HL-60 (cell line): ENCODE measurements at regions not wholly inside any gene's neighbourhood (a gene's known extent, or its start where the extent isn't known, plus 50 kb on each side); places are given as distances from the start of the nearest gene placed in this dataset.

Experiments
- DNase-seq, 2 experiments: peaks; one replicate each; pipeline ENCODE4 v3.0.0-alpha.2; 2010 to 2020; ENCODE audit warnings: low read depth in 1 of 2, low spot score in 1 of 2
- H3K27ac ChIP-seq: fragments of 250-450 bp; sonication (Bioruptor Pico); replicated peaks from 2 replicates; pipeline ENCODE4 v1.5.1; 2020; ENCODE audit warnings: mild to moderate bottlenecking, moderate library complexity
- H3K27me3 ChIP-seq: fragments of 250-450 bp; sonication (Bioruptor Pico); 2 replicates; pipeline ENCODE4 v1.5.1; 2021; ENCODE audit warnings: mild to moderate bottlenecking, moderate library complexity; ENCODE audit not compliant: insufficient read depth, poor library complexity, severe bottlenecking
- H3K4me3 ChIP-seq: replicated peaks from 2 replicates; pipeline ENCODE4 v1.5.1; 2011; ENCODE audit warnings: mild to moderate bottlenecking, control low read depth, low read length; ENCODE audit not compliant: insufficient read depth
- GABPA ChIP-seq: IDR thresholded peaks from 2 replicates; pipeline ENCODE4 v1.6.1; 2012; ENCODE audit warnings: low read depth
- POLR2AphosphoS5 ChIP-seq: IDR thresholded peaks from 2 replicates; pipeline ENCODE4 v1.6.1; 2012; ENCODE audit warnings: low read depth
- SPI1 ChIP-seq: IDR thresholded peaks from 2 replicates; pipeline ENCODE4 v1.6.1; 2012; ENCODE audit warnings: low read depth, mild to moderate bottlenecking, borderline replicate concordance
- TF ChIP-seq, protein P1 (sequence below): IDR thresholded peaks from one replicate; pipeline ENCODE4 v1.5.1; 2011; ENCODE audit warnings: low read length, control low read depth, inconsistent platforms; ENCODE audit not compliant: insufficient read depth
- TF ChIP-seq, protein P2 (sequence below): IDR thresholded peaks from 2 replicates; pipeline ENCODE4 v1.6.1; 2012; ENCODE audit warnings: low read depth; ENCODE audit not compliant: insufficient replicate concordance

DNA sequence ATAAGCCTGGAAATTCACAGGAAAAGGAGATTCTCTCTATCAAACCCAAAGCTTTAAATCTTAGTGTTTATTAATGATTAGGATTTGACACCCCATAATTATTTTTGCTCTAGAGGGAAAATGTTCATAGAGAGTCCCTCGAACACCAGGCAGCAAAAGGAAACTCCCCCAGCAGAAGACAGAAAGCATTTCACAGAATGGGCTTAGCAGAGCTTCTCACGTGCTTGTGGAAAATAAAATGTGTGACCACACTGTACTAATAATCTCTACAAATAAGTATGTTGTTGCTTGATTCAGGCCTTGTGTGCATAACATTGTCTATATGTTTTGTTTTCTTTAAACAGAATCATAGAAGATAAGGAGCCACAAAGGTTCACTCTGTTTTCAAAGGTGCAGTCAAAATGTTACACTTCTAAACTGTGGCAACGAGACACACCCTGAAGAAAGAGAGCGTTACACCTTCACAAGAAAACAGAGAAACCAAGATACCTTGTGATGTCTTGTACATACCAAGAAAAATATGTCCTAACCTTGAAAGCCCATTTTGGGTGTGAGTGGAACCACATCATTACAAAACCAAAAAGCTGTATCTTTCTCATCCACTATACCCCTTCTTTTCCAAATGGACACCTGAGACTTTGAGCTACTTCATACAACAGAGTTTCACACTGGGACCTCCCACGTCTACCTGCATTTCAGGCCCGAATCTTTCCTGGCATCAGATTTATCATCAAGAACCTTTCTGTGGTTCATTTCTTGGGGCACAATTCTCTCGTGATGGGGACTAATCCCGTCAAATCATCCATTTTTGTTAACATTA lies 282.5 kb downstream of the ETS1 start:
- Histone ChIP-seq H3K27me3 (peaks cover 14% of the 10 kb centered on the region), H3K27ac (no peak overlapping the region), H3K4me3 (no peak overlapping the region)
- TF ChIP-seq, protein P1, sequence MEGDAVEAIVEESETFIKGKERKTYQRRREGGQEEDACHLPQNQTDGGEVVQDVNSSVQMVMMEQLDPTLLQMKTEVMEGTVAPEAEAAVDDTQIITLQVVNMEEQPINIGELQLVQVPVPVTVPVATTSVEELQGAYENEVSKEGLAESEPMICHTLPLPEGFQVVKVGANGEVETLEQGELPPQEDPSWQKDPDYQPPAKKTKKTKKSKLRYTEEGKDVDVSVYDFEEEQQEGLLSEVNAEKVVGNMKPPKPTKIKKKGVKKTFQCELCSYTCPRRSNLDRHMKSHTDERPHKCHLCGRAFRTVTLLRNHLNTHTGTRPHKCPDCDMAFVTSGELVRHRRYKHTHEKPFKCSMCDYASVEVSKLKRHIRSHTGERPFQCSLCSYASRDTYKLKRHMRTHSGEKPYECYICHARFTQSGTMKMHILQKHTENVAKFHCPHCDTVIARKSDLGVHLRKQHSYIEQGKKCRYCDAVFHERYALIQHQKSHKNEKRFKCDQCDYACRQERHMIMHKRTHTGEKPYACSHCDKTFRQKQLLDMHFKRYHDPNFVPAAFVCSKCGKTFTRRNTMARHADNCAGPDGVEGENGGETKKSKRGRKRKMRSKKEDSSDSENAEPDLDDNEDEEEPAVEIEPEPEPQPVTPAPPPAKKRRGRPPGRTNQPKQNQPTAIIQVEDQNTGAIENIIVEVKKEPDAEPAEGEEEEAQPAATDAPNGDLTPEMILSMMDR, result no peak
- TF ChIP-seq GABPA (no peak), SPI1 (no peak), POLR2AphosphoS5 (no peak)
- TF ChIP-seq, protein P2, sequence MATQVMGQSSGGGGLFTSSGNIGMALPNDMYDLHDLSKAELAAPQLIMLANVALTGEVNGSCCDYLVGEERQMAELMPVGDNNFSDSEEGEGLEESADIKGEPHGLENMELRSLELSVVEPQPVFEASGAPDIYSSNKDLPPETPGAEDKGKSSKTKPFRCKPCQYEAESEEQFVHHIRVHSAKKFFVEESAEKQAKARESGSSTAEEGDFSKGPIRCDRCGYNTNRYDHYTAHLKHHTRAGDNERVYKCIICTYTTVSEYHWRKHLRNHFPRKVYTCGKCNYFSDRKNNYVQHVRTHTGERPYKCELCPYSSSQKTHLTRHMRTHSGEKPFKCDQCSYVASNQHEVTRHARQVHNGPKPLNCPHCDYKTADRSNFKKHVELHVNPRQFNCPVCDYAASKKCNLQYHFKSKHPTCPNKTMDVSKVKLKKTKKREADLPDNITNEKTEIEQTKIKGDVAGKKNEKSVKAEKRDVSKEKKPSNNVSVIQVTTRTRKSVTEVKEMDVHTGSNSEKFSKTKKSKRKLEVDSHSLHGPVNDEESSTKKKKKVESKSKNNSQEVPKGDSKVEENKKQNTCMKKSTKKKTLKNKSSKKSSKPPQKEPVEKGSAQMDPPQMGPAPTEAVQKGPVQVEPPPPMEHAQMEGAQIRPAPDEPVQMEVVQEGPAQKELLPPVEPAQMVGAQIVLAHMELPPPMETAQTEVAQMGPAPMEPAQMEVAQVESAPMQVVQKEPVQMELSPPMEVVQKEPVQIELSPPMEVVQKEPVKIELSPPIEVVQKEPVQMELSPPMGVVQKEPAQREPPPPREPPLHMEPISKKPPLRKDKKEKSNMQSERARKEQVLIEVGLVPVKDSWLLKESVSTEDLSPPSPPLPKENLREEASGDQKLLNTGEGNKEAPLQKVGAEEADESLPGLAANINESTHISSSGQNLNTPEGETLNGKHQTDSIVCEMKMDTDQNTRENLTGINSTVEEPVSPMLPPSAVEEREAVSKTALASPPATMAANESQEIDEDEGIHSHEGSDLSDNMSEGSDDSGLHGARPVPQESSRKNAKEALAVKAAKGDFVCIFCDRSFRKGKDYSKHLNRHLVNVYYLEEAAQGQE, result no peak
- no peak for DNase-seq

DNA sequence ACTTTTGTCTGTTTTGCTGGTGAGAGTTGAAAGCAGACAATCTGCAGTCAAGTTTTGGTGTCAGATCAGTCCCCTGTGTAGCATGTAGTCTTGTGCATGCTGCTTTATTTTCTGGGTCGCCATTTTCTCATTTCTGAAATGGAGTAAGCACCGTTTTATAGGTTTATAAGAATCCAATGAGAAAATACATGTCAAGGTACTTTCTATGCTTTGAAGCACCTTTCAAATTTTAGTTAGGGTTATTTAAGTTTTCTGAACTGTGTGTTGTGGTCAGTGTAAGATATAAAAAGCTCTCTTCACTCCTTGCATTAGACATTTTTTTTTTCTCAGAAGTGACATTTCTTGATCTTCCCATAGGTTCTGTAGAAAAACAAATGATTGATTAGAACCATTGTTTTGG lies 283.2 kb downstream of the ETS1 start:
- TF ChIP-seq, protein P2, result no peak
- TF ChIP-seq, protein P1, result no peak
- TF ChIP-seq SPI1, result no peak
- TF ChIP-seq GABPA, result no peak
- TF ChIP-seq POLR2AphosphoS5, result no peak
- DNase-seq, result no peak
- peaks cover 9% of the 10 kb centered on the region for H3K27me3 ChIP-seq
- no peak overlapping the region for H3K27ac ChIP-seq
- no peak overlapping the region for H3K4me3 ChIP-seq

DNA sequence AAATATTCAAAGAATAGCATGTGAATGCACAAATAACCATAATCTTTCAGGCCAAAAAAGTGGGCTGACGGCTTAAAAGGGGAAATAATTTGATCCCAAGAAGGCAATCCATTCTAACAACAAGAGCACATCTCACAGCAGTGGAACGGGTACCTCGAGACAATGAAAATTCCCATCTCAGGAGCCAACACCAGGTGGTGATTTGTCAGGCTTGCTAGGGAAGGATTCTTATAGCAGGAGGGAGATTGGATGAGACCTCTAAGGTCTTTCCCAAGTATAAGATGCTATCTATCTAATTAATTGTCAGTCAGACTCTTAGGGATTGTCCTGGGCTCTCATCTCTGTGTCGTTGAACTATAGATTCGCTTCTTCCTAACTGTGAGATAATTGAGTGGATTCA lies 284.0 kb downstream of the ETS1 start:
- Histone ChIP-seq H3K27ac (no peak overlapping the region), H3K4me3 (no peak overlapping the region), H3K27me3 (peaks cover 9% of the 10 kb centered on the region)
- DNase-seq, result no peak
- TF ChIP-seq SPI1 (no peak), POLR2AphosphoS5 (no peak), GABPA (no peak)
- TF ChIP-seq, protein P1, result no peak
- TF ChIP-seq, protein P2, result no peak
